Adrenal gland (tissue), 5 donors: ENCODE measurements at regions not wholly inside any gene's neighbourhood (a gene's known extent, or its start where the extent isn't known, plus 50 kb on each side); places are given as distances from the start of the nearest gene placed in this dataset.

Source experiments
- CTCF ChIP-seq, 6 experiments: fragments of 450-650 bp in 4 of 6; fragments of 200-600 bp in 2 of 6; sonication (generic) in 1 of 6; IDR thresholded peaks; 1 replicate in 5 of 6; 2 replicates in 1 of 6; pipeline versions ENCODE4 v1.5.1 to v1.8.0; 2016 to 2021; ENCODE audit warnings: antibody characterized with exemption in 6 of 6, mild to moderate bottlenecking in 2 of 6, moderate library complexity in 1 of 6
- POLR2A ChIP-seq, 2 donors: fragments of 450-650 bp; IDR thresholded peaks; one replicate each; pipeline ENCODE4 v1.6.1; 2017; ENCODE audit warnings: antibody characterized with exemption in 2 of 2, mild to moderate bottlenecking in 2 of 2, moderate library complexity in 1 of 2
- donor health status: DM: no; HTN: no; CAD: no.

- TF ChIP-seq CTCF (IDR thresholded peaks at IDR 0.05), result no peak
- no peak for TF ChIP-seq POLR2A (IDR thresholded peaks at IDR 0.05)
Observed at GRCh38 chr5:3325972-3326840, 269.4 kb upstream of the IRX1 start.
